GM21390 (cell line): ENCODE measurements at regions not wholly inside any gene's neighbourhood (a gene's known extent, or its start where the extent isn't known, plus 50 kb on each side); places are given as distances from the start of the nearest gene placed in this dataset.

Experiments used
- ATAC-seq: cut with Tn5 transposase; IDR thresholded peaks from one replicate; pipeline ENCODE4 v1.9.1; 2021; ENCODE audit not compliant: unreplicated experiment

DNA sequence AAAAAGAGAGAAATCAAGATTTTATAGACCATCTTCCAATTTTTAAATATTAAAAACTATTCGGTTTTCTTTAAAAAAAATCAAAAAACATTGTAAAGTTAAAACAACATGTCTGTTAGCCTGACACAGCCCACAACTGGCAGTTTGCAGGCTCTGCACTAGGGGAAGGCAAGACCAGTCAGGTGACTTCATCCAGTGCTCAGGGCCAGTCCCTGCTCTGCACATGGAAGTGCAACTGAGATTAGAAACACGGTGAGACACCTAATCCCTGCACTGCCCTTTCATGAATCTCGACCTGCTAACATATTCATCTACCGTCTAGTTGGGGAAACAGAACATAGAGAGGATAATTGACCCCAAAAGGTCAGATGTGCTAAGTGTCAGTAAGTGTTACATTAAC is 135.2 kb downstream of the BARD1 start:
- ATAC-seq, result peak; percentile 36

DNA sequence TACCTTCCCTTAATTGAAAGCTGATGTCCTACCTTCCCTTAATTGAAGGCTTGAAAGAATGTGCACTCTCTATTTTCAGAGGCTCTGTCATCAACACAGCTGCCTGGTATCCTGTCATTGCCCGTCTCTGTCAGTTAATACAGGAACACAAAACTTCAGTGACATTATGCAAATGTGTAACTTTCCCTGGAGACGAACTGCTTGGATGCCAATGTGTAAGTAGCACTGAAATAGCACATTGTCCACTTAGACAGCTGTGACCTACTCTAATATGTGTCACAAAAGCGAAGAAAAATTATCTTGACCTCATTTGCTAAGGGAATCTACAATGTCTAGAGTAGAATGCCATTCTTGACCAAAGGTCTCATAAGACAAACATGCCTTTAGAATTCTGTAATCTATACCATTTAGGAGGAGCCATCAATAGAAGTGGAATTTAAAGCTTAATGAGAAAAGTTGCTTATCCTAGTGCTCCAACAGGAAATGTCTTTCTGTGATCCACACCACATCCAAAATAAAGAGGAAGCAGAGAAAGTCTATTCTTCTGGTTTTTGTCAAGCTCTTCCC is 138.1 kb downstream of the BARD1 start:
- ATAC-seq, result no peak

DNA sequence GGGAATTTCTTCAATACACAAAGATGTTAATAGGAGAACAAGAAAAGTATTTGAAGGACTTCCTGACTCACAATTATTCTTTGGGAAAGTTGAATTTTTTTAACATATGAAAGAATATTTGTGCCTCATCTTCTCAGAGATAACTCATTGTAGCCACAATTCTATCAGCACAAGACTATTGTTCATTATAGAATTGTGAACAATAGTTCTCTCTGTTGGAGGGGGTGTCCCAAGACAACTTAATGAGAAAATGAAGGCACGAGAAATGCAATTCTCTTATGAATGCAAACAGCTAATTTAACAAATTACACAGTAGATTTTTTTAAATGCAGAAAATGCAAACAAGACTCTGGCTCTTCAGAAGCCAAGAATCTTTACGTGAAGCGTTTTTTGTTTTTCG is 157.0 kb downstream of the BARD1 start:
- no peak for ATAC-seq

DNA sequence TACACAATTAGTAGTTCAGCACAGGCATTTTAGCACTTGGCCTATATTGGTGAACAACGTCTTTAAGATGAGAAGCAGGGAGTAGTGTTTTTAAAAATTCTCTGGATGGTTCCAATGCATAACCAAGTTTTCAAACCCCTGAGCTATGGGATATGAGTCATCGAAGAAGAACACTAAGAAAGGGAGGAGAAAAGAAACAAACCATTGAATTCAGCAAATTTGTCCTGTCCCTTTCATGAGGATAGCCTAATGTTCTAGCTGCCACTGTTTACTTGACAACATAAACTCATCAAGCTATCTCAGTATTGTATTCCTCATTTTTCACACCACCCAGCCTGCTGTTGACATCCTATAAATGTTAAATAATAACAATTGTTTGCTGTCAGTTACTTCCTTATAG is 158.0 kb downstream of the BARD1 start:
- ATAC-seq, result no peak

DNA sequence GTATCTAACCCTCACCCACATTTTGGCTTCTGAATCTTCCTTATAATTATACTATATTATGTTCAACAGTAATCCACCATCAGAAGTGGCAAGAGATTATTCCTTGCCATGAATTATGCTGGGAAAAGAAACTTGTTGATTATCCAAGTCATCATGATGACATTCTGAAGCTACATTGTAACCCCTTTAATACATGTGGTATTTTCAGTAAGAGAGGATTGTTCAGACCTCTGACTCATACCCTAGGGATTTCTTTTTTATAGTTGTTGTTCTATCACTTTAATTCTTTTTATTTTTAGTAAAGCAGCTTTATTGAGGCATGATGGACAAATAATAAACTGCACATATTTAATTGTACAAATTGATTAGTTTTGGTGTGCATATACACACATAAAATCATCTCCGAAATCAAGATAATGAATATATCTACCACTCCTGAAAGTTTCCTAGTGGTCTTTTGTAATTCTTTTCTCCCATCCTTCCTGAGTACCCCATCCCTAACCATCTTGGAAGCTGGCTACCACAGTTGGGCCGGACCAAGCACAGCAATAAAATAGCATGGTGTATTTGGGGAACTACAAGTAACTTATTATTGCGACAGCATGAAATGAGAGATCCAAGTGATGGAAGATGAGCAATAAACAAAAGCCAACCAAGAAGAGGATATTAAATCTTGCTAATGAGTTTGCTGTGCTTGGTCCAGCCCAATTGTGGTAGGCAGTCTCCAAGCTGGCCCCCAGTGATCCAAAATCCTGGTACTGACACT is 159.9 kb downstream of the BARD1 start:
- no peak for ATAC-seq

DNA sequence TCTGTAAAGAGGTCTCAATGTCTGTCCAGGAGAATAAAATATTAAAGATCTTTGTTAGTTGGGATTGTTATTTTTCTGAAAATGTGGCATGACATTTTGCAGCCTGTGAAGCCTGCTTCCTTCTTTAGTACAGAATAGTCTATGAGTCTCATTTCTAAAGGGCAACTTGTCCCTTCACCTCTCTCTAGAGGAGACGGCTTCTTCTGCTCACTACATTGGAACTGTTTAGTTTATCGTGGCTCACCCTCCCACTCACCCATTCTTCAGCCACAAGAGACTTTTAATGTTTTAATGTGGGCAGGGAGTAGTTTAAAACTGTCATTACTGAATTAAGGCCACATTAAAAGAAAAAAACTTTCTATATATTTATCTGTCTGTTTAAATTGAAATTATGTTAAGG is 161.0 kb downstream of the BARD1 start:
- no peak for ATAC-seq

DNA sequence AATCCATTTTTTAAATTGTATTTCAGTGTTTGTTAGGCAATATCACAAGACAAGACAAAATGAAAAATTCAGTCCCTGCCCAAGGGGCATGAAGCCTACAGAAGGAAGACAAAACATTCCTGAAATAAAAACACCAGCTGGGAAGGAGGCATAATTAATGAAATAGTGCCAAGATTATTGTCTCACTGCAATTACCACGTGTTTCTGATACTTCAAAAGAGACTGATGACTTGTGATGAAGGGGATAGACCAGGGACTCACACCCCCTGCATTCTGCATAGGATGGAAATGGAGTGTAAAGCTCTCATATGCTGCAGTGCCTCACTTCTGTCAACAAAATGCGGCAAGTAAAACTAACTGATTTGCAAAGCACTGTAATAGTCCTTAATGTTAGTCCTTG is 178.1 kb downstream of the BARD1 start:
- no peak for ATAC-seq

DNA sequence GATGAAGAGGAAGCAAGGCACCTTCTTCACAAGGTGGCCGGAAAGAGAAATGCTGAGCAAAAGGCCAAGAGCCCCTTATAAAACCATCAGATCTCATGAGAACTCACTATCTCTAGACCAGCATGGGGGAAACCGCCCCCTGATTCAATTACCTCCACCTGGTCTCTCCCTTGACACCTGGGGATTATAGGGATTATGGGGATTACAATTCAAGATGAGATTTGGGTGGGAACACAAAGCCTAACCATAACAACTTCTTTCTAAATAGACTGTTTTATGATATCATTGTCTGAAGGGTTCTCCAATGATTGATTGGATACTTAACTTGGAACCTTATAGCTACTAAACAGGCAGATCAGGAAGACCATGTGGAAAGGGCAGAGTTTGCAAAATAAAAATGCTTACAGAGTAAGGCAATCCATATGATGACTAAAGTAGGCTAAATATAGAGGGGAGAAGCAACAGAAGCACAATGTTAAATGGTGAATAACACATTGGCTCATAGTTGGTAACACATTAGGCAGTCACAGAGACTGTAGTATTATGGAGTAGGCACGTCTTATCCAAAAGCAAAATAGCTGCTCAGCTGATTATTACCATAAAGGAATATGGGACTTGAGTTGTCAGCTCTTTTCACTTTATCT is 179.0 kb downstream of the BARD1 start:
- no peak for ATAC-seq

DNA sequence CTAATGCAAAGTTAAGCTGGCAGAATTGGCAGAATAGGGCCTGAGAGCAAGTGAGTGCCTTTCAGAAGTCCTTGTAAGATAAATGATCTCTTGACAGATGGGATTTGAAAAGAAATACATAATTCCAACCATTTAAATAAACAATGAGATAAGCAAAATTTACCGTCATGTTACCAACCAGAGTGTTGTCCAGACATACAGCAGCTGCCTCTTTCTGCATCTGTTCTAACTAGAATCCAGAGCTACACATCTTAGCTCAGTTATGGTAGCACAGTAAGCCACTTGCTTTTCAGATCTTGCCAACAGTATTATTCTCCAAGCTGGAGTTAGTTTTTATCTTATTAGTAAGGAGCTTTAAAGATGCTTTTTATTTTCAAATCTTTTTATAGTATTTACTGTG is 179.6 kb downstream of the BARD1 start:
- ATAC-seq, result no peak
